Endothelial cell of umbilical vein (primary cell): ENCODE measurements at regions not wholly inside any gene's neighbourhood (a gene's known extent, or its start where the extent isn't known, plus 50 kb on each side); places are given as distances from the start of the nearest gene placed in this dataset.

Experiments used
- BruUV-seq: library from RNA; stranded (reverse); fragments of 400-500 nt; replicated peaks from 2 replicates; lab custom pipeline; 2021; lab: Mats Ljungman, UMichigan
- CTCF ChIA-PET: fragments of 300-600, 350-600 bp; sonication (Branson Sonifier 250); formaldehyde crosslinking; loops from one replicate; lab custom pipeline; 2021; ENCODE audit warnings: antibody characterized with exemption, inconsistent platforms; lab: Charles Lee
- POLR2A ChIA-PET: fragments of 300-600, 350-600 bp; sonication (Branson Sonifier 250); formaldehyde crosslinking; loops from one replicate; lab custom pipeline; 2021; ENCODE audit warnings: antibody characterized with exemption, inconsistent platforms; lab: Charles Lee
- DNase-seq: peaks from one replicate; pipeline ENCODE4 v3.0.0-alpha.2; 2011; ENCODE audit warnings: low read depth, low spot score
- FAIRE-seq: peaks from 2 replicates; lab custom pipeline; 2011; peaks lifted over from hg19 to GRCh38; lab: Jason Lieb, UNC
- H2AFZ ChIP-seq: 2 replicates; pipeline ENCODE4 v1.6.0; 2012; ENCODE audit warnings: low read depth, low read length, control low read depth, inconsistent platforms
- H3K27ac ChIP-seq: 2 replicates; pipeline ENCODE4 v1.5.1; 2011; ENCODE audit warnings: low read depth, mild to moderate bottlenecking, control low read depth, low read length, moderate library complexity; ENCODE audit not compliant: insufficient read depth
- H3K27me3 ChIP-seq, 2 experiments: 2 replicates each; pipeline versions ENCODE4 v1.6.0 to v1.6.1; 2011; ENCODE audit warnings: low read length in 2 of 2, mixed read lengths in 1 of 2; ENCODE audit not compliant: control insufficient read depth in 2 of 2, insufficient read depth in 2 of 2
- H3K36me3 ChIP-seq, 2 experiments: 2 replicates in 1 of 2; 3 replicates in 1 of 2; pipeline ENCODE4 v1.5.1; 2011; ENCODE audit warnings: low read length in 2 of 2, mild to moderate bottlenecking in 1 of 2, moderate library complexity in 1 of 2; ENCODE audit not compliant: control insufficient read depth in 2 of 2, insufficient read depth in 2 of 2; ENCODE audit errors: extremely low read depth in 1 of 2
- H3K4me1 ChIP-seq: 3 replicates; pipeline ENCODE4 v1.5.1; 2011; ENCODE audit warnings: mild to moderate bottlenecking, low read length; ENCODE audit not compliant: control insufficient read depth, insufficient read depth; ENCODE audit errors: extremely low read depth
- H3K4me2 ChIP-seq: 2 replicates; pipeline ENCODE4 v1.6.1; 2011; ENCODE audit warnings: low read length, control low read depth, mixed read lengths; ENCODE audit not compliant: insufficient read depth
- H3K4me3 ChIP-seq, 3 experiments: fragments of 200-600 bp in 1 of 3; sonication (generic), shearing (Covaris generic) in 1 of 3; replicated peaks in 1 of 3; 2 replicates each; pipeline ENCODE4 v1.5.1; 2011 to 2016; ENCODE audit warnings: control low read depth in 3 of 3, low read length in 3 of 3, mild to moderate bottlenecking in 2 of 3, inconsistent platforms in 1 of 3, low read depth in 1 of 3, moderate library complexity in 1 of 3; ENCODE audit not compliant: insufficient read depth in 1 of 3
- H3K79me2 ChIP-seq: 2 replicates; pipeline ENCODE4 v1.6.0; 2012; ENCODE audit warnings: low read length, inconsistent platforms; ENCODE audit not compliant: control insufficient read depth, insufficient read depth
- H3K9ac ChIP-seq: replicated peaks from 2 replicates; pipeline ENCODE3; 2011; ENCODE audit warnings: low read length, control low read depth; ENCODE audit not compliant: insufficient read depth; ENCODE audit errors: extremely low read depth
- H3K9me1 ChIP-seq: replicated peaks from 3 replicates; pipeline ENCODE4 v1.6.0; 2011; ENCODE audit warnings: mild to moderate bottlenecking, low read length; ENCODE audit not compliant: control insufficient read depth, insufficient read depth; ENCODE audit errors: extremely low read depth
- H3K9me3 ChIP-seq: replicated peaks from 2 replicates; pipeline ENCODE4 v1.5.1; 2012; ENCODE audit warnings: low read length, inconsistent platforms; ENCODE audit not compliant: control insufficient read depth, insufficient read depth
- H4K20me1 ChIP-seq: replicated peaks from 2 replicates; pipeline ENCODE3; 2011; ENCODE audit warnings: mild to moderate bottlenecking, low read length; ENCODE audit not compliant: control insufficient read depth, insufficient read depth; ENCODE audit errors: extremely low read depth
- CTCF ChIP-seq, 2 donors: IDR thresholded peaks; 1 replicate in 1 of 2; 2 replicates in 1 of 2; pipeline ENCODE4 v1.5.1; 2011; ENCODE audit warnings: low read length in 2 of 2, mild to moderate bottlenecking in 2 of 2, moderate library complexity in 2 of 2, control low read depth in 1 of 2, inconsistent platforms in 1 of 2, low read depth in 1 of 2; ENCODE audit not compliant: insufficient read depth in 1 of 2; ENCODE audit errors: extremely low read depth in 1 of 2
- FOS ChIP-seq: IDR thresholded peaks from 2 replicates; pipeline ENCODE4 v1.6.1; 2011; ENCODE audit warnings: mild to moderate bottlenecking, low read length, moderate library complexity, borderline replicate concordance; ENCODE audit not compliant: insufficient read depth
- JUN ChIP-seq: IDR thresholded peaks from 2 replicates; pipeline ENCODE4 v1.6.1; 2011; ENCODE audit warnings: borderline replicate concordance, low read depth; ENCODE audit not compliant: insufficient read length, insufficient read depth
- MYC ChIP-seq: IDR thresholded peaks from one replicate; pipeline ENCODE4 v1.6.1; 2011; ENCODE audit warnings: mild to moderate bottlenecking, low read depth, low read length
- POLR2A ChIP-seq: IDR thresholded peaks from 2 replicates; pipeline ENCODE4 v1.6.1; 2012; ENCODE audit warnings: low read depth, mild to moderate bottlenecking, control low read depth, low read length
- POLR2AphosphoS5 ChIP-seq: IDR thresholded peaks from 2 replicates; pipeline ENCODE4 v1.6.1; 2012; ENCODE audit warnings: low read depth, mild to moderate bottlenecking, control low read depth, low read length, moderate library complexity; ENCODE audit not compliant: insufficient read depth
- dilution Hi-C: fragments of 300-500 bp; cut with MboI; formaldehyde crosslinking; loops from one replicate; pipeline ENCODE4 v1.15.0; 2019; ENCODE audit warnings: low sequenced_read_pairs; ENCODE audit not compliant: extremely low pct_ligation_motif_present
- intact Hi-C: fragments of 100-400 bp; cut with micrococcal nuclease; formaldehyde crosslinking; loops from one replicate; pipeline ENCODE4 v1.10.0; 2022

- no peaks in the 10 kb centered on the region for H3K9me1 ChIP-seq
- H3K4me1 ChIP-seq: no peaks in the 10 kb centered on the region
- no peaks in the 10 kb centered on the region for H3K27me3 ChIP-seq
- no peak overlapping the region for H3K4me2 ChIP-seq
- BruUV-seq: no TSS peak
- POLR2A ChIA-PET: no interaction called here
- no peaks in the 10 kb centered on the region for H3K79me2 ChIP-seq
- DNase-seq: no peak
- no peak overlapping the region for H3K9ac ChIP-seq
- FAIRE-seq: no peak
- no peak overlapping the region for H2AFZ ChIP-seq
- intact Hi-C loops (no loop called here), dilution Hi-C loops (no loop called here)
- H4K20me1 ChIP-seq: no peaks in the 10 kb centered on the region
- no peaks in the 10 kb centered on the region for H3K9me3 ChIP-seq
- CTCF ChIA-PET: interaction anchor here (1.0 kb wide), 1 partner anchor 97 kb away, joined by 3 read pairs; no protein-coding TSS in a partner anchor
- no peak overlapping the region for H3K4me3 ChIP-seq
- TF ChIP-seq FOS: no peak
- TF ChIP-seq POLR2A: no peak
- no peak for TF ChIP-seq JUN
- H3K27ac ChIP-seq: no peak overlapping the region
- no peaks in the 10 kb centered on the region for H3K36me3 ChIP-seq
Observed at GRCh38 chr5:37933576-37933975, 93.7 kb upstream of the GDNF start.

- CTCF ChIA-PET: no interaction called here
- no peak overlapping the region for H3K27ac ChIP-seq
- intact Hi-C loops (no loop called here), dilution Hi-C loops (no loop called here)
- no peaks in the 10 kb centered on the region for H3K36me3 ChIP-seq
- DNase-seq (no peak), FAIRE-seq (no peak)
- H3K9me1 ChIP-seq: no peaks in the 10 kb centered on the region
- H4K20me1 ChIP-seq: no peaks in the 10 kb centered on the region
- H3K79me2 ChIP-seq: no peaks in the 10 kb centered on the region
- no peaks in the 10 kb centered on the region for H3K27me3 ChIP-seq
- H3K4me2 ChIP-seq: no peak overlapping the region
- no TSS peak for BruUV-seq
- H2AFZ ChIP-seq: no peak overlapping the region
- H3K4me3 ChIP-seq: no peak overlapping the region
- no peaks in the 10 kb centered on the region for H3K4me1 ChIP-seq
- no peak for TF ChIP-seq CTCF (IDR thresholded peaks at IDR 0.05; ENCODE audit: extremely low read depth in 1 of 2, insufficient read depth in 1 of 2, low read depth in 1 of 2, low read length in 2 of 2)
- no peak for TF ChIP-seq FOS
- no peak for TF ChIP-seq MYC
- TF ChIP-seq POLR2AphosphoS5: no peak
- TF ChIP-seq JUN: no peak
- TF ChIP-seq POLR2A: no peak
- no peak overlapping the region for H3K9ac ChIP-seq
- H3K9me3 ChIP-seq: no peaks in the 10 kb centered on the region
- POLR2A ChIA-PET: no interaction called here
Observed at GRCh38 chr5:37932450-37932849, 92.6 kb upstream of the GDNF start.
